Activated T-helper 17 cell treated with anti-CD3 and anti-CD28 coated beads, Interleukin-2, amount 50 U/mL, for 72 hours (primary cell): ENCODE measurements at regions not wholly inside any gene's neighbourhood (a gene's known extent, or its start where the extent isn't known, plus 50 kb on each side); places are given as distances from the start of the nearest gene placed in this dataset.

ENCODE experiments used
- ATAC-seq: fragments of 150-1000 bp; cut with Tn5 transposase; replicated peaks from 2 replicates; pipeline ENCODE4 v1.10.0; 2021; ENCODE audit warnings: mild to moderate bottlenecking, moderate library complexity
- H3K27ac Mint-ChIP-seq: one replicate; pipeline ENCODE4 v1.8.0; 2022; ENCODE audit warnings: mixed read lengths
- H3K27me3 Mint-ChIP-seq: one replicate; pipeline ENCODE4 v1.8.0; 2022; ENCODE audit warnings: mixed read lengths
- H3K36me3 Mint-ChIP-seq: one replicate; pipeline ENCODE4 v1.8.0; 2022; ENCODE audit warnings: low read depth, mild to moderate bottlenecking, mixed read lengths
- H3K4me1 Mint-ChIP-seq: one replicate; pipeline ENCODE4 v1.8.0; 2022; ENCODE audit warnings: mixed read lengths
- H3K4me3 Mint-ChIP-seq: one replicate; pipeline ENCODE4 v1.8.0; 2022; ENCODE audit warnings: mild to moderate bottlenecking, mixed read lengths
- H3K9me3 Mint-ChIP-seq: one replicate; pipeline ENCODE4 v1.8.0; 2022; ENCODE audit warnings: mixed read lengths

DNA sequence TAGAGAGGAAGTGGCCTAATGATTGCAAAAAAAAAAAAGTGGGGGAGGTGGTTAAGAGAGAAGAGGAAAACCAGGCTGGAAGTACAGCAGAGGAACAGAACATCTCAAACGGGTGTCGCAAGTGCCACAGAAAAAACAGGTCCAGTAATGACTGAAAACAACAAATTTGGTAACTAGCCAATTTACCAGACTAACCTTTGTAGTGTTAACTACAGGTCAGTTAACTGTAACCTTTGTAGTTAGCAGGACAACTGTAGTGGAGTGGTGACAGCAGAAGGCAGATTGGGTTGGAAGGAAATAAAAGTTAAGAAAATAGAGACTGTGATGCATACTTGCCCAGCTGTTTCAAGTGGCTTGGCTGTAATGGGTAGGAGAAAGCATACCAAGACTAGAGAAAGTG is 91.4 kb upstream of the CHST9 start:
- H3K4me3 Mint-ChIP-seq = no peak overlapping the region
- peaks cover 10% of the 10 kb centered on the region for H3K9me3 Mint-ChIP-seq
- H3K27ac Mint-ChIP-seq = no peak overlapping the region
- no peaks in the 10 kb centered on the region for H3K27me3 Mint-ChIP-seq
- no peaks in the 10 kb centered on the region for H3K4me1 Mint-ChIP-seq
- no peak for ATAC-seq
- no peaks in the 10 kb centered on the region for H3K36me3 Mint-ChIP-seq

GRCh38 chr18:27274901-27275300 is 89.8 kb upstream of the CHST9 start:
- Mint-ChIP-seq H3K36me3 (no peaks in the 10 kb centered on the region), H3K9me3 (peaks cover 16% of the 10 kb centered on the region), H3K27me3 (no peaks in the 10 kb centered on the region), H3K27ac (no peak overlapping the region), H3K4me3 (no peak overlapping the region), H3K4me1 (no peaks in the 10 kb centered on the region)
- ATAC-seq = no peak

DNA sequence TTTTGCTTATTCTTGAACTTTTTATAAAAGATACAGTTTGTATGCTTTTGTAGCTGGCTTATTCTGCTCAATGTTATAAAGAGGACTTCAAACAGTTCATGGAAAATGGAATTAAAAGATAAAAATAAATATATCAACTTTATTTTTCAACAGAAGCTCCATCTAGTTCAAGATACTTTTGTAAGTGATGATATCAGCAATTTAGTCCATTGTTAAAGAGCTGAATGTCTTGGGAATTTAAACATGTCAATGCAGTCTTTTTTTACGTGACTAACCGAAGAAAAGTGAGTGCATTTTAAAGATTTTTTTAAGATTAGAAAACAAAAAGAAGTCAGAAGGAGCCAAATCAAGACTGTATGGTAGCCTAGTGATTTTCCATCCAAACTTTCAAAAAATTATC is 85.4 kb upstream of the CHST9 start:
- H3K9me3 Mint-ChIP-seq = peaks cover 11% of the 10 kb centered on the region
- no peak overlapping the region for H3K27ac Mint-ChIP-seq
- no peaks in the 10 kb centered on the region for H3K27me3 Mint-ChIP-seq
- H3K4me1 Mint-ChIP-seq = no peaks in the 10 kb centered on the region
- H3K4me3 Mint-ChIP-seq = no peak overlapping the region
- no peaks in the 10 kb centered on the region for H3K36me3 Mint-ChIP-seq
- no peak for ATAC-seq

GRCh38 chr18:27263369-27263768 is 78.3 kb upstream of the CHST9 start:
- no peak overlapping the region for H3K27ac Mint-ChIP-seq
- H3K4me1 Mint-ChIP-seq = no peaks in the 10 kb centered on the region
- peaks cover 10% of the 10 kb centered on the region for H3K9me3 Mint-ChIP-seq
- no peak for ATAC-seq
- H3K4me3 Mint-ChIP-seq = no peak overlapping the region
- H3K27me3 Mint-ChIP-seq = no peaks in the 10 kb centered on the region
- no peaks in the 10 kb centered on the region for H3K36me3 Mint-ChIP-seq

- Mint-ChIP-seq H3K4me3 (no peak overlapping the region), H3K27me3 (no peaks in the 10 kb centered on the region), H3K4me1 (no peaks in the 10 kb centered on the region), H3K36me3 (no peaks in the 10 kb centered on the region), H3K27ac (no peak overlapping the region), H3K9me3 (peaks cover 10% of the 10 kb centered on the region)
- no peak for ATAC-seq
These were observed 76.9 kb upstream of the CHST9 start for GRCh38 chr18:27261769-27262549.

GRCh38 chr18:27253571-27253970 is 68.5 kb upstream of the CHST9 start:
- H3K27ac Mint-ChIP-seq = no peak overlapping the region
- no peaks in the 10 kb centered on the region for H3K27me3 Mint-ChIP-seq
- no peaks in the 10 kb centered on the region for H3K9me3 Mint-ChIP-seq
- ATAC-seq = no peak
- H3K4me3 Mint-ChIP-seq = no peak overlapping the region
- H3K4me1 Mint-ChIP-seq = no peaks in the 10 kb centered on the region
- no peaks in the 10 kb centered on the region for H3K36me3 Mint-ChIP-seq

DNA sequence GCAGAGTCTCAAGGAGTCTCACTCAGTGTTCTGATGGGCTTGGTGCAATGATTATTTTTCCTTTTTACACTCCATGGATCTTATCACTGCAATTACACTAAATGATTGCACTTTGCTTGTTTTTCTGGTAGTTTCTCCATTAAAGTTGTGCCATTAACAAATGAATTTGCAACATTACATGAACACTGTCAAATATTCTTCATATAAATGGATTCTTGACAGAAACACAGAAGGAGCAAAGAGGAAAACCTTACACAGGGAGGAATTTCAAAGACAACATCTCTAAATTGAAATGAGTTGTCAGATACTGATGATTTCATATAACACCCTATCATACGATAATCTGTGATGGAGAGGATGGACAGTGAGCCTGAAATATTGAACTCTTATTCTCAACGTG is 65.4 kb upstream of the CHST9 start:
- no peak for ATAC-seq
- H3K27ac Mint-ChIP-seq = no peak overlapping the region

DNA sequence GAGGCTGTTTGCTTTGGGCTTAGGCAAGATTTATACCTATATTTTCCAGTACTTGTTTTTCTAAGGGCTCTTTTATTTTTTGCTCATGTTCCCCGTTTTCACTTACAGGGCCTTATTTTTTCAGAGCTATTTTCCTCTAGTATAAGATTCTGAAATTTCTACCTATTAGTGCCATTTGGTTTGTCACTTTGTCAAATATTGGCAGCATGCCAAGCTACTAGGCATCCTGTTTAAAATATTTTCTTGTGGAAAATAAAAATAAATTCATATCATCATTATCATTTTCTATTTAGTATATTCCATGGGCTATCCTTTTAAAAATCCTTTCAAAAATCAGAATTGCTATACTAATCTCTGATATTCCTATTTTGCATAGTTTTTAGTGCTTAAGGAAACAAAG is 64.8 kb upstream of the CHST9 start:
- ATAC-seq = no peak
- Mint-ChIP-seq H3K9me3 (peaks cover 9% of the 10 kb centered on the region), H3K4me3 (no peak overlapping the region), H3K36me3 (no peaks in the 10 kb centered on the region), H3K4me1 (no peaks in the 10 kb centered on the region), H3K27me3 (no peaks in the 10 kb centered on the region), H3K27ac (no peak overlapping the region)

More for the DNA sequence above, 65.4 kb upstream of the CHST9 start:
- no peaks in the 10 kb centered on the region for H3K4me1 Mint-ChIP-seq
- H3K36me3 Mint-ChIP-seq = no peaks in the 10 kb centered on the region
- peaks cover 9% of the 10 kb centered on the region for H3K9me3 Mint-ChIP-seq
- no peaks in the 10 kb centered on the region for H3K27me3 Mint-ChIP-seq
- no peak overlapping the region for H3K4me3 Mint-ChIP-seq

DNA sequence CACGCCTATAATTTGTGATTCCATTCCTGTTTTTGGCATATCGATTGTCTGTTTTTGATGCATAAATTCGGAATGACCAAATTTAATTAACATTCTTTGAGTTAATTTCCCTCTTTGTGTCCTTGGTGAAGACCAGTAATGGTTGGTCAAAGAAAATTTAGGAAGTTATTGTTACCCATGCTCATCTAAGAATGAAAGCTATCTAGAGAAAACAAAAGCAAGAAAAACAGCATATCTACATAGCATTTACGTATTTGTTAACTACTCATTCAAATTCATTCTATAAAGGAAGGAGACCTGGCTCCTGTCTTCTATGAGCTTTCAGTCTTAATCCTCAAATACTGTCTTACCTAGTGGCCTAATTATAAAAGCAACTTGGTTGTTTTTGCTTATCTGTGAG is 59.2 kb upstream of the CHST9 start:
- ATAC-seq = no peak
- no peak overlapping the region for H3K27ac Mint-ChIP-seq
- H3K27me3 Mint-ChIP-seq = no peaks in the 10 kb centered on the region
- H3K4me3 Mint-ChIP-seq = no peak overlapping the region
- H3K36me3 Mint-ChIP-seq = no peaks in the 10 kb centered on the region
- peaks cover 9% of the 10 kb centered on the region for H3K9me3 Mint-ChIP-seq
- no peaks in the 10 kb centered on the region for H3K4me1 Mint-ChIP-seq

DNA sequence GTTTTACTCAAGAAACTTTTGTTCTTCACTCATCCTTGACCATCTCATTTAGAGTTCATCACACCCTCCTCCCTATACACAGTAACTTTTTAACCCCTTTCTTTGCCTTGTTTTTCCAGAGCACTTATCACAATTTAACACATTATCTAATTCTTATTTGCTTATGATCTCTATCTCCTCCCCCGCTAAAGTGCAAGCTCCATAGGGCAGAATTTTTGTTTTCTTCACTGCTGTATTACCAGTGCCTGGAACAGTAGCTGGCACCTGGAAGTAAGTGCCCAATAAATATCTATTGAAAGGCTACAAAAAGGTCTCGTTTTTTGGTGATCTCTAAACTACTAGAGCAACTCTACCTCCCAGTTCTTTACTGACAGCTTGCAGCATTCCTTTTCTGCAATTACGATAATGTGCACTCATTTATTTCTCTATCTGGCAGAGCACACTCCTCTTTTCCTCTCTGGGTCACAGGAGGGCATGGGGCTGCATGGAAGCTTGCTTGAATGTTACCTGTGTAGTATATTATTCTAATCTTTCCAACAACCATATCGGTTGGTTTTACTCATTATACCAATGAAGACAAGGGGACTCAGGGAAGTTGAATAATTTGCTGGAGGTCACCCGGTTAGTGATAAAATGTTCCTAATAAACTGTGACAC is 57.4 kb upstream of the CHST9 start:
- Mint-ChIP-seq H3K27ac (no peak overlapping the region), H3K27me3 (no peaks in the 10 kb centered on the region), H3K4me1 (no peaks in the 10 kb centered on the region), H3K4me3 (no peak overlapping the region), H3K36me3 (no peaks in the 10 kb centered on the region), H3K9me3 (peaks cover 4% of the 10 kb centered on the region)
- ATAC-seq = no peak

- Mint-ChIP-seq H3K36me3 (no peaks in the 10 kb centered on the region), H3K4me3 (no peak overlapping the region), H3K27me3 (no peaks in the 10 kb centered on the region), H3K27ac (no peak overlapping the region), H3K4me1 (no peaks in the 10 kb centered on the region), H3K9me3 (peaks cover 3% of the 10 kb centered on the region)
- ATAC-seq = no peak
These were observed 55.3 kb upstream of the CHST9 start for GRCh38 chr18:27240383-27240782.

GRCh38 chr18:27239669-27240068 is 54.6 kb upstream of the CHST9 start:
- Mint-ChIP-seq H3K27ac (no peak overlapping the region), H3K36me3 (no peaks in the 10 kb centered on the region), H3K4me3 (no peak overlapping the region), H3K27me3 (no peaks in the 10 kb centered on the region), H3K9me3 (peaks cover 3% of the 10 kb centered on the region), H3K4me1 (no peaks in the 10 kb centered on the region)
- no peak for ATAC-seq

- Mint-ChIP-seq H3K9me3 (peaks cover 14% of the 10 kb centered on the region), H3K27me3 (no peaks in the 10 kb centered on the region), H3K4me3 (no peak overlapping the region), H3K4me1 (no peaks in the 10 kb centered on the region), H3K27ac (no peak overlapping the region), H3K36me3 (no peaks in the 10 kb centered on the region)
- ATAC-seq = no peak
These were observed 50.2 kb upstream of the CHST9 start for GRCh38 chr18:27235218-27235870.
